GF-D8 (cell line): ENCODE measurements at regions not wholly inside any gene's neighbourhood (a gene's known extent, or its start where the extent isn't known, plus 50 kb on each side); places are given as distances from the start of the nearest gene placed in this dataset.

ENCODE experiments used
- DNase-seq: peaks from one replicate; lab custom pipeline; 2025; lab: John Stamatoyannopoulos, UW

GRCh38 chr1:229760478-229760996, 134.5 kb downstream of the URB2 start:
- no peak for DNase-seq

GRCh38 chr1:229762891-229763290, 136.8 kb downstream of the URB2 start:
- no peak for DNase-seq

- no peak for DNase-seq
Measured at GRCh38 chr1:229768232-229768631, 142.2 kb downstream of the URB2 start.

- DNase-seq: no peak
Measured at GRCh38 chr1:229769006-229769405, 143.0 kb downstream of the URB2 start.

- DNase-seq: no peak
Measured at GRCh38 chr1:229769809-229770208, 143.8 kb downstream of the URB2 start.

GRCh38 chr1:229778794-229779193, 152.7 kb downstream of the URB2 start:
- no peak for DNase-seq

GRCh38 chr1:229781453-229781852, 155.4 kb downstream of the URB2 start:
- DNase-seq: no peak

- no peak for DNase-seq
Measured at GRCh38 chr1:229782469-229782868, 156.4 kb downstream of the URB2 start.

GRCh38 chr1:229784834-229785233, 158.8 kb downstream of the URB2 start:
- DNase-seq: no peak

- no peak for DNase-seq
Measured at GRCh38 chr1:229786974-229787610, 161.0 kb downstream of the URB2 start.

GRCh38 chr1:229788004-229788403, 162.0 kb downstream of the URB2 start:
- DNase-seq: no peak

GRCh38 chr1:229792012-229792975, 166.2 kb downstream of the URB2 start:
- DNase-seq: no peak

- no peak for DNase-seq
Measured at GRCh38 chr1:229793488-229793887, 167.4 kb downstream of the URB2 start.

- no peak for DNase-seq
Measured at GRCh38 chr1:229798558-229798957, 172.5 kb downstream of the URB2 start.

- no peak for DNase-seq
Measured at GRCh38 chr1:229803626-229804217, 177.7 kb downstream of the URB2 start.

- DNase-seq: no peak
Measured at GRCh38 chr1:229808272-229808671, 182.2 kb downstream of the URB2 start.

GRCh38 chr1:229810140-229810539, 184.1 kb downstream of the URB2 start:
- DNase-seq: no peak

GRCh38 chr1:229810961-229811360, 184.9 kb downstream of the URB2 start:
- DNase-seq: no peak

- no peak for DNase-seq
Measured at GRCh38 chr1:229812148-229812547, 186.1 kb downstream of the URB2 start.

GRCh38 chr1:229812693-229813092, 186.6 kb downstream of the URB2 start:
- no peak for DNase-seq

- no peak for DNase-seq
Measured at GRCh38 chr1:229815076-229815475, 189.0 kb downstream of the URB2 start.

GRCh38 chr1:229815961-229816360, 189.9 kb downstream of the URB2 start:
- DNase-seq: no peak

GRCh38 chr1:229817936-229818335, 191.9 kb downstream of the URB2 start:
- no peak for DNase-seq
